Amygdala (tissue), 56 donors: ENCODE measurements at regions not wholly inside any gene's neighbourhood (a gene's known extent, or its start where the extent isn't known, plus 50 kb on each side); places are given as distances from the start of the nearest gene placed in this dataset.
"Not testable (repeated sequence)": the region's sequence is repeated elsewhere in the genome, so short reads cannot be mapped to it uniquely, and the experiment has no call there.

Experiments
- DNase-seq, 56 donors: peaks; one replicate each; lab custom pipeline; 2025; lab: John Stamatoyannopoulos, UW

DNA sequence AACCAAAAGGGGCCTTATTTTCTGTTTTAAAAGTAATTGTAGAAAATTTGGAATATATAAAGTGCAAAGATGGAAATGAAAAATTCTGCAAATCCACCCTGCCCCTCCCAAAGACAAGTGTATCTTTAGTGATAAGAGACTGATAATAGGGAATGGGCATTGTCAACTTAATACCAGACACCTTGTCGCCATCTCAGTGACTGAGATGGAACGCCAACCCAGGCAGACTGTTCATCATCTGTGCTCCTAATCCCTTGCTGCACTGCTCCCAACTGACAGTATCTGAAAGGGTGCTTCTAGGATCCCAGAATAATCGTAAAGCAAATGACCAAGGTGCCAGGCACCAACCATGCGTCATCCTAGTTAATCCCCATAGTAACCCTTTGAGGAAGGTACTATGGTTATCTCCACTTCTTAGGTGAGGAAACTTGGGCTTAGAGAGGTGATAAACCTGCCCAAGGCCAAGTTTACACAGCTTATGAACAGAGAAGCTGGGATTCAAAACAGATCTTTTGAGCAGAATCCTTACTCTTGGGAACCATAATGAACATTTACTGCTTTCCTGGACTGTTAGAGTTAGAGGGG lies 583.7 kb downstream of the GATA3 start:
- DNase-seq, result no peak

DNA sequence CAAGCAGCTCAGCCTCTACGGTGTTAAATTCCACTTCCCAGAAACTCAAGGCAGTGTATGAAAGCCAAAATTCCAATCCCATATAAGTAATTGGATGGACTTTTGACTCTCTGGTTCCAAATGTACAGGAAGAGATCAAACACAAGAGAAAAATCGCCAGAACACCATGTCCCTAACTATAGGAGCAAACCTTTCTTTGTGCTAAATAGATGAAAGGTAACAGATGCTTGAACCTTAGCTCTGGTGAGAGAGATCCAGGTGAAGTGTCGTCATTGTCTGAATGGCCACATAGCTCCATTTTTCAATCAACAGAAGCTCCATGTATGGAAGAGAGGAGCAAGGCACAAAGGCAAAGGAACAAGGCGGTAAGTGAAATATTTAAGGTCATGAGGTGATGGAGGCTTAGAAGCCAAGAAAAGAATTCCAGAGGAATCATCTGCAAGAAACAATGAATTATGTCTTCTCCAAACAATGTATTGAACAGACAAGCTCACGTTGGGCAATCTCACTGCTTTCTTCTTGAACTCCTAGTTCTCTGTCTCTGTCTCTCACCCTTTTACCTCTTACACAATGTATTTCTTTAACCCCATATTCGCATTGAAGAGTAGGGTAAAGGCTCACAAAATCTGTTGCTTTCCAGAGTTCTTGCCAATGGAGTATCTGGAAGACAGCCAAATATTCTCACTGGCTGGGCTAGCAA lies 585.1 kb downstream of the GATA3 start:
- no peak for DNase-seq

DNA sequence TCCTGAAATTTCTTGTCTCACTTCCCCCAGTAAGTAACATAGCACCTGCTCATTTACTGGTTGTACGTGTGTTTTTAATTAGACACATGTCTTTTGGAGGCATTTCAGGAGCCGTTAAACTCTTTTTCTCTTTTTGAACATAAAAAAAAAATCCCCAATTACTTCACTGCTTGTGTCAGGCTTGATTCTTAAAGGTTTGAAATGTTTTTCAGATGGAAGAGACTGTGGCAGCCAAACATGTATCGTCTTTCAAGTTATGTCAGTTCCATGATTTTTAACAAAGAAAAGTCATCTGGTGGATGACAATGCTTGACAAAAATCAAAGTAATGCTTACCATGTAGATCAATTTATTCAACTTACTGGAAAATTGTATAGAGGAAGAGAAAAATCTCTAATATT lies 585.8 kb downstream of the GATA3 start:
- DNase-seq, result no peak

DNA sequence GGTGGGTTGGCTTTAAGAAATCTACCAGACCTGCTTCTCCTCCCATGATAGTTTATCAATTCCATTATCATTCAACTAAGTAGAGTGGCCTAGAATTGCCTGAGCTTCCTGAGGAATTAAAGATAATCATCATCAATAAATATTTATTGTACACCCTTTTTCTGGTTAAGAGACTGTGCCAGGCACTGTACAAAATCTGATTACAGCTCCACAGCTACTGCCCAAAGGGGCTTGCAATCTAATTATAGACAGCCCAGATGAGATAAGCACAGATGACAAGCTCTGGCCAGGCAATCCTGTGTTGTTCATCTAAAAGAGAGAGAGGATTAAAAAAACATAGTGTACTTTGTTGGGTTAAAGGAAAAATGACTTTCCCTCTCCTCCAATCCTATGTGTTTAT lies 586.4 kb downstream of the GATA3 start:
- no peak for DNase-seq

DNA sequence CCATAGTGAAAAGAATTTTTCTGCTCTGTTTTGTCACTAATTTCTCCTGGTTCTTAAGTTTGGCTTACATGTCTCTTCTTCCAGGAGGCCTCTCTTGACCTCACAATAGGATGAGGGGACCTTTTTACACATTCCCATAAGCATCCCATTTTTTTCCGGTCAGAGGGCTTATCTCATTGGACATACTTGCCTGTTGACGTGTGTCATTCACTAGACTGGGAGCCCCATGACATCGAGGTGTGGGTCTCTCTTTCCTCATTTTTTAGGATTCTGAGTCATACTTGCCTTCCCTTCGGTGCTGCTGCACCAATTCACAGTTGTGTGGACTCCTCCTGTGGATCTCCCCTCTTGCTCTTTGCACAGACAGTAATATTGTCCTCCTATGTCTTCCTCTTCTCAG lies 601.8 kb downstream of the GATA3 start:
- DNase-seq, result no peak

DNA sequence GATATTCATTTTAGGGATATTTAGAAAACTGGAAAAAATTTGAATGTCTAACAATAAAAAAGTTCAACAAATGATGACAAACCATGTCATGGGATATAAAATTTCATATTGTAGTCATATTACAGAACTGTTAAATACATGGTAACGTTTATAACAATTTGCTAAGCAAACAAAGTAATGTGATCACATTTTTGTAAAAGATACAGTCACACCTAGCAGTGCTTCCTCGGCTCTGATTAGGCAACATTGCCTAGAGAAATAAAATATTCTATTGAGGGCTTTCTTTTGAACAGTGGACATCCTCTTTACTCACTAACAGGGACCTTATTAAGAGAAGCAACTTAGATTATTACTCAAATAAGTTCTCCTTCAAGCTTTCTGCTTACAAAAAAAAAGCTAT lies 605.5 kb downstream of the GATA3 start:
- DNase-seq, result no peak

DNA sequence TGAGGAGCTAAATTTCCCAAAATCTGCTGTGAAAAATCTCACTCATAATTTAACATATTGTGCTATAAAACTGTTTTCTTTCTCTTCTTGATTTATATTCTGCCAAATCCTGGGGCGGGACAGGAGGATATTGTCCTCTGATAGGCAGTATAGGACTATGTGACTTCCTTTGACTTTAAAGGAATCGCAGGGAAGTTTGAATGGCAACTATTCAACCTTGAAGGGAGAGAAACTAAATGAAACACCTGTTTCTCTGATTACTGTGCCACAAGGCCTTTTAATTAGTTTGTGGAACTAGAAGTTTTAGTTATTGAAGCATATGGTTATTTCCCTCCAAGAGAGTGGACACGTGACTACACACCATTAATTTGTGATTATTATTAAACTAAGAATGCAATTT lies 607.4 kb downstream of the GATA3 start:
- DNase-seq, result no peak

DNA sequence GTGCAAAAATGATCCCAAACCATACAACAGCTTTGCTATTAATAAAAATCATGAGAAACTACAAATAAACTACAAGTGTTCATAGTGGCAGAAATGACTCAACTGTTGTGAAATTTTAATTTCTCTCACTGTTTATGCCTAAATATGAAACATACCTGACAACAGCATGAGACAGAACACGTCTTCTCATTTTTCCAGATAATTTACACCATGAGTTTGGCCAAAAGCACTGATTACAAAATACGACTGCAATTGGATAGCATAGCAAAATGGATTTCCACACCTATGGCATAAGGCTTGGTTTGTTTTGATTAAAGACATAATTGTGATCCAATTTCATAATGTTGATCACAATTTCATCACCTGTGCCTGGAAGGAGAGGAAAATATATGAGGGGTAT lies 608.6 kb downstream of the GATA3 start:
- no peak for DNase-seq

DNA sequence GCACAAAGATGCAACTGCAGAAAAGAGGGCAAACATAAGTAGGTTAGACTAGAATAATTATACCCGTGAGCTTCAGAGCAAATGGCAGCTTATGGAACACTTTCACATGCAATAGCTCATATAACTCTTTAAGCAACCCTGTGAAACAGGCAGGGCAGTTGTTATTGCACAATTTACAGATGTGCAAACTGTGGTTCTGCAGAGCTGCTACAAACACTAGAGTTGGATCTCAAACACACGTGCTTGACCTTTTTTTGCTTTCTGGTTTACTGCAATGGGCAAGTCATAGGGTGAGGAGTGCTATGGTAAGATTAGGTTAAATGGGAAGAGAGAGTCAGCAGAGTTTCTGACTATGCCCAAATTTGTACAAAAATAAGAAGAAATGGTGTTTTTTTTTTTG lies 610.8 kb downstream of the GATA3 start:
- DNase-seq, result no peak

DNA sequence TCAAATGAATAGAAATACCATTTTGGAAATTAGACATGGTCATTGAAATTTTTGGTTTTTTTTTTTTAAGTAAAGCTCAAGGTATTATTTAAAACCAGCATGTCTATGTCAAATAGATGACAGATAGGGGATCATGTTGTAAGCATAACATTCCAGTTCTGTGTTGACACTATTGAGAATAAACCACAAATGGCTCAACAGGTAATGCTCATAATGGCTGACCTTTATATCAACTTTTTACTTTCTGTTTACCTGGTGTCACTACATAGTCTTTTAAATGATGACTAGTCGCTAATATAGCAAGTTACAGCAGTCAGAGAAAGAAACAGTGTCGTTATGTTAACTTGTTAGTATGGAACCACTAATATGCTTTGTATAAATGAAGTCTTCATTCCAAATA lies 616.0 kb downstream of the GATA3 start:
- DNase-seq, result no peak

DNA sequence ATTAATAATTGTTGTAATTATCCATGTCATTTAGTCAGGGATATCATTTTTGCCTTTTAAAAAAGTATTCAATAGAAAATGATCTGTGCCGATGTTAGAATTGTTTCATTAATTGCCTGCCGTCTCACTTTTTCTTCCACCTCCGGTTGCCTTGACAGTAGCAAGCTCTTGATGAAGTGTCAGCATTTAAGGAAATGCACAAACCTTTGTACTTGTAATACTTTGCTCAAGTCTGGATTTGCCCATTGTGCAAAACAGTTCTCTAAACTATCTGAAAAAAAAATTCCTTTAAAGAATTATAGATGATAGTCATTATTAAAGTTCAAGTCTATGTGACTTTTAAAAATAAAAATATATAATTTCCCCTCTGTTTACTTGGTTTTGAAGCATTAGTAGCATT lies 619.7 kb downstream of the GATA3 start:
- no peak for DNase-seq

DNA sequence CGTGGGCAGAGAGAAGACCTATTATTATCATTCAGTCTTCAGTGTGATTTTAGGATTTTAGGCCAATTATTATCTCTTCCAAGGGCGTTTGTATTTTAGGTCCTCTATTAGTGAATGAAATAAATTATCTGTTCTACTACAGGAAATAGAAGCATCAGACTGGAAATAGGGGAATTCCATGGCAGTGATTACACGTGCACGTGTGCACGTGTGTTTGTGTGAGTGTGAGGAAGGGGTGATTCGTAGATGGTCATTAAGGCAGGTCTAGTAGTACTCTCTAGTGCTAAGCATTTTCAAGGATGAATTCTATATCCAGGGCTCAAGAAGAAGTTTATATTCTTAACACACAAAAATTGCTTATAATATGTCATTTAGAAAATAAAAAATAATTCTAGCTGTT lies 623.2 kb downstream of the GATA3 start:
- no peak for DNase-seq

DNA sequence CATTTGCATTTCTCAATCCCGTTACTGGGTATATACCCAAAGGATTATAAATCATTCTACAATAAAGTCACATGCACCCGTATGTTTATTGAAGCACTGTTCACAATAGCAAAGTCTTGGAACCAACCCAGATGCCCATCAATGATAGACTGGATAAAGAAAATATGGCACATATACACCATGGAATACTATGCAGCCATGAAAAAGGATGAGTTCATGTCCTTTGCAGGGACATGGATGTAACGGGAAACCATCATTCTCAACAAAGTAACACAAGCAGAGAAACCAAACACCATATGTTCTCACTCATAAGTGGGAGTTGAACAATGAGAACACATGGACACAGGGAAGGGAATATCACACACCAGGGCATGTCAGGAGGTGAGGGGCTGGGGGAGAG lies 630.4 kb downstream of the GATA3 start:
- not testable (repeated sequence) for DNase-seq

DNA sequence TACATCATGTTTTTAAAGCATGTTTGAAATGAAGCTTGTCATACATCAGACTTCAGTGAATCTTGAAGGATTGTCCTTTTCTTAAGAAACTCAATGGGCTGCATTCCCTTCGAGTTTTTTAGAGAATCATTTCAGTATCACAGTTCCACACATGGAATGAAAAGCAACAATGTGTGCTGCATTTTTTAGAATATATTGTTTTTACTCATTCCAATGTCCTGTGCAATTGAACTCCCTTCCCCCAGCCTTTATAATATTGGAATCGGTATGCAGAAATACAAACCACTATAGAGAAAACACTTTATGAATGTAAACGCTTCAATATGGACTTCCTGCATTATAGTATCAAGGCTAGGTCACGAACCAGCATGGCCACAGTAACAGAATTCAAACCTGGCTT lies 634.4 kb downstream of the GATA3 start:
- DNase-seq, result no peak

DNA sequence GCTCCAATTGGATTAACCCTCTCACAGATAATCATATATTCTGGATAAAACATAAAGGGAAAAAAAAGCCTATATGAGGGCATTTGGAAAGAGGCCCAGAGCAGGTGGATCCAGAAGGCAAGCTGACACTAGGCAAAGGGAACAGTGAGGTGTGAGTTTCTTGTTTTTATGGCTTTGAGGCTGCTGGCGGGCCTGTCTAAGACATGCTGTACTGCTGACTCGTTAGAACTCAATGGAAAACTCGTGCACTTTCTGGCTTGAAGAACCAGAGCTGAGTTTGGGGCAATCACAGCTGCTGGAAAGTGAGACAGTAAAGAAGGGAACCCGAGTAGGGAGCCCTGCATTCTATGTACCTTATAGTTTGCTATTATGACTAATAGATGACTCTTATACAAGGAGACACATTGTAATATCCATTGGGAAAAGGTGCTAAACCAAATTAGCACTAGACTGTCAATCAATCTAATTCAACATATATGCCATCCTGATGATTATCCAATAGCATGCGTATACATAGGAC lies 637.1 kb downstream of the GATA3 start:
- no peak for DNase-seq

DNA sequence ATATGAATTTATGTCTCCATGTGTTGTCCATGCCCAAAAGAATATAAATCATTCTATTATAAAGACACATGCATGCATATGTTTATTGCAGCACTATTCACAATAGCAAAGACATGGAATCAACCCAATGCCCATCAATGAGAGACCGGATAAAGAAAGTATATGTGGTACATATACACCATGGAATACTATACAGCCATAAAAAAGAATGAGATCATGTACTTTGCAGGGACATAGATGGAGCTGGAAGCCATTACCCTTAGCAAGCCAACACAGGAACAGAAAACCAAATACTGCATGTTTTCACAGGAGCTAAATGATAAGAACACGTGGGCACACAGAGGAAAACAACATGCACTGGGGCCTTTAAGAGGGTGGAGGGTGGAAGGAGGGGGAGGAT lies 639.1 kb downstream of the GATA3 start:
- DNase-seq, result not testable (repeated sequence)

DNA sequence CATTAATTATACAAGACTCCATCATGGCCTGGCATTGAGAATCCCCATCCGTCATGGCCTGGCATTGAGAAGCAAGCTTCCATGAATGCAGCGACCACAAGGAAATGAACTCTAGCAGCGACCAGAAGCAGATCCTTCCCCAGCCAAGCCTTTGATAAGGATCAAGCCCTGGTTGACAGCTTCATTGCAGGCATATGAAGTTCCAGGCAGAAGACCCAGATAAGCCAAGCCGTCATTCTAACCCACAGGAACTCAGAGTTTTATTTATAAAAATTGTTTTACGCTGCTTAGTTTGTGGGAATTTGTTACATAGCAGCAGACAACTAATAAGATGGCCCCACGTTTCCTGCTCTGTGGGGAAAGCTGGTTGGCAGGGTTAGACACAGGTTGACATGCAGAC lies 642.3 kb downstream of the GATA3 start:
- DNase-seq, result no peak

DNA sequence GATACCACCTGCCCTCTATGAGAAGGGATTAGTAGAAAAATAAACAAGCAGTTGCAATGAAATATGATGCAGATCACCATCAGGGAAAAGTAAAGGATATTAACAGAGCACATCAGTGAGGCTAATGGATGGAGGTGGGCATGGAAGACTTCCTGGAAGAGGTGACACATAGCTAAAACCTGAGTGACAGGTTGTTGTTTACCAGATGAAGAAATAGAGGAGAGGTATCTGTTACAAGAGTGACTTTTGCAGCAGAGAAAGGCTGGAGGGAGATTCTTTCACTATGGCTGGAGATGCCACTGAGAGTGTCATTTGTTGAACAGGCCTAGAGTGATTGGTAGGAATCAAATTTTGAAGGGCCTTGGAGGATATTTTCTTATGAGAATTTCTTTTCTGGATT lies 646.2 kb downstream of the GATA3 start:
- DNase-seq, result no peak

DNA sequence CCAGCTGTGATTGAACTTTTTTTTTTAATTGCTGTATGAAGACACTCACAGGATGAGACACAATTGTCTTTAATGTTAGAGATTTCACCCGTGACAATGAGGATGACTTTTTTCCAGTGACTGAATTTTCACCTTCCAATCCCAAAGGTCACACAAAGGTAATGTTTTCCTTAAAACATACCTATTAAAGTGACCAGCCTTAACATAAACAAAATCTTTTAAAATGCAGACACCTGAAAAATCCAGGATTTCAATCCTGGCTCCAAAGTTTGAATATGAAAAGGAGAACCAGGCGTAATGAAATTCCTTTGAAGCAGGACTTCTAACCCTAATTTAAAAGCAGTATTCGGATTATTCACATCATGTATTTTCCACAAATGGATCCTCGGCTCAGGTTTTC lies 647.7 kb downstream of the GATA3 start:
- no peak for DNase-seq

DNA sequence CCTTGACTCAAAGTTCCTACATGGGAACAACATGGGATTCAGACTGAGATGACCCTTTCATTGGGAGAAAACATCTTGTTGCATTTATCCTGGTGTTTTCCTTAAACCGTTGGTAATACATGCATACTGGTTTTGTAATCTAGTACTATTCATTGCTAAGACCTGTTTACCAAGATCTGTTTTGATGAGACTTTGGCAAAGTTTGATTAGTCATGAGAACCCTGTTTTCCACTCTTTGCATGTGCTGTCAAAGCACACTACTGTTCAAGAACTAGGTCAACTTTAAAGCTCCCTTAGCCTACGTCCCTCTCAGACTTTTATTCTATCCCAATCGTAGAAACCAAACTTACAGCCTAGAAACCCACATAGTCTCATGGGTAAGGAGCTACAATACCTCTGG lies 650.9 kb downstream of the GATA3 start:
- DNase-seq, result no peak

DNA sequence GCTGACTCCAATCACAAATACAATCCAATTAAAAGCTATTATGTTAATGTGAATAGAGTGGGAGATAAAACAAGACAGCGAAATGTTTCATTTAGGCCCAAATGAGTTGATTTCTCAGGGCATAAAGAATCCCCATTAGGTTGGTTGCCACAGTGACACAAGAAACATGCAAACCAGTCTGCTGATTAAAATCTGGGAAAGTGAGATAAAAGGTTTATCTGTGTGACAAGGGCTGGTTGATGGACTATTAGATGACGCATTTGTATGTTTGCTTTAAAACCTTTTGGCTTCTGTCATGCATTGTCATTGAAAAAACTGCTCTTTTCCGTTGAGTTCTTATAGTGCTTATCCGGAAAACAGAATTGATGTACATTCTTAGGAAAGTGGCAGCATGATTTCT lies 658.2 kb downstream of the GATA3 start:
- no peak for DNase-seq

DNA sequence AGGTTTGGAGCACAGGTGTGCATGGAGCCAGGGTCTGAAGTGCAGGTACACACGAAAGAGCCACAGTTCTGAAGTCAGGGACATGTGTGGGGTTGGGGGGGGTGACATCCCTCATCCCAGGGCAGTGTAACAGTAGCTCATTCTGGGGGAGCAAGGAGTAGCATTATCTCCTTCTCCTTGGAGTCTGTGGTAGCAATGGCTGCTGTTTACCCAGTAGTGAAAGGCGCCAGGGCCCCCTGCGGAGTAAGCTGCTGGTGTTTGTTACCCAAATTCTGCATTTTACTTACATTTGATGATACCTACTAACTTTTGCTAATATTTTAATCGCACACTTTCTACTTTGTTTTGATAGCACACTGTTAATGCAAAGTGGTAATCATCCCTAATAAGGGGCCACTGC lies 665.5 kb downstream of the GATA3 start:
- DNase-seq, result no peak

DNA sequence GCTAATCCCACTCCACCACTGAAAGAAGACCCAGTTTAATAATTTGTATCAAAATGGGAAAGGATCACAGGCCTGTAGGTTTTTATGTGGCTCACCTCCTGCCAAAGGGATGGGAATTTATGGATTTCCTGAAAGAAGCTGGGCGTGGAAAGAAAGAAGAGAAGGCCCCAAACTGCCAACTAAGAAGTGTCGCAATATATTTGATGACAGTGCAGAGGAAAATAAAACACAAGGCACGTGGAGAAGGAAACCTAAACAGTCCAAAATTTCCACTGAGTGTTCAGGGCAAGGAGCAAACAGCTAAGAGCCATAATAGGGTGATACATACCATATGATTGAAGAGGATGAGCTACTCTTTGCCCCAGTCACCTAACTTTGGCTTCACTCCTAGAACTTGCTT lies 667.2 kb downstream of the GATA3 start:
- DNase-seq, result no peak
